NCI-H2227 treated with DMSO at 0.1 percent for 48 hours (cell line): ENCODE measurements at regions not wholly inside any gene's neighbourhood (a gene's known extent, or its start where the extent isn't known, plus 50 kb on each side); places are given as distances from the start of the nearest gene placed in this dataset.

Source experiments
- DNase-seq: peaks from one replicate; lab custom pipeline; 2025; lab: John Stamatoyannopoulos, UW

GRCh38 chr16:74033441-74033995 lies 263.1 kb upstream of the PSMD7 start:
- peak; percentile 38 for DNase-seq

- DNase-seq, result no peak
Measured at GRCh38 chr16:74031551-74031950, 265.1 kb upstream of the PSMD7 start.

GRCh38 chr16:74030000-74030706 lies 266.5 kb upstream of the PSMD7 start:
- DNase-seq, result peak; percentile 24

GRCh38 chr16:74029115-74029792 lies 267.4 kb upstream of the PSMD7 start:
- no peak for DNase-seq

- peak; percentile 8 for DNase-seq
Measured at GRCh38 chr16:74026373-74027281, 270.0 kb upstream of the PSMD7 start.

- DNase-seq, result no peak
Measured at GRCh38 chr16:74024953-74025352, 271.7 kb upstream of the PSMD7 start.

GRCh38 chr16:74020095-74020670 lies 276.4 kb upstream of the PSMD7 start:
- DNase-seq, result no peak

GRCh38 chr16:74019612-74020011 lies 277.0 kb upstream of the PSMD7 start:
- no peak for DNase-seq

GRCh38 chr16:74015953-74016352 lies 280.7 kb upstream of the PSMD7 start:
- DNase-seq, result no peak

- DNase-seq, result no peak
Measured at GRCh38 chr16:73998707-73999106, 297.9 kb upstream of the PSMD7 start.

GRCh38 chr16:73997971-73998370 lies 298.6 kb upstream of the PSMD7 start:
- no peak for DNase-seq

- no peak for DNase-seq
Measured at GRCh38 chr16:73997340-73997711, 299.3 kb upstream of the PSMD7 start.

GRCh38 chr16:73996624-73997339 lies 299.8 kb upstream of the PSMD7 start:
- DNase-seq, result no peak

GRCh38 chr16:73993878-73994277 lies 302.7 kb upstream of the PSMD7 start:
- DNase-seq, result no peak

GRCh38 chr16:73978407-73978784 lies 318.2 kb upstream of the PSMD7 start:
- no peak for DNase-seq

GRCh38 chr16:73976644-73977043 lies 320.0 kb upstream of the PSMD7 start:
- no peak for DNase-seq

- no peak for DNase-seq
Measured at GRCh38 chr16:73973174-73973573, 323.4 kb upstream of the PSMD7 start.

- DNase-seq, result no peak
Measured at GRCh38 chr16:73966851-73967250, 329.8 kb upstream of the PSMD7 start.

- DNase-seq, result no peak
Measured at GRCh38 chr16:73965591-73965990, 331.0 kb upstream of the PSMD7 start.

GRCh38 chr16:73956587-73957494 lies 339.8 kb upstream of the PSMD7 start:
- peak; percentile 83 for DNase-seq
